Activated T-cell treated with anti-CD3 and anti-CD28 coated beads for 48 hours (primary cell): ENCODE measurements at regions not wholly inside any gene's neighbourhood (a gene's known extent, or its start where the extent isn't known, plus 50 kb on each side); places are given as distances from the start of the nearest gene placed in this dataset.
"Not testable (repeated sequence)": the region's sequence is repeated elsewhere in the genome, so short reads cannot be mapped to it uniquely, and the experiment has no call there.

Source experiments
- DNase-seq: peaks from one replicate; pipeline ENCODE4 v3.0.0-alpha.2; 2020; ENCODE audit warnings: low read depth

GRCh38 chr3:127071597-127072001, 88.7 kb downstream of the PLXNA1 start:
- no peak for DNase-seq

GRCh38 chr3:127072221-127072771, 89.4 kb downstream of the PLXNA1 start:
- no peak for DNase-seq

GRCh38 chr3:127072971-127073783, 90.3 kb downstream of the PLXNA1 start:
- no peak for DNase-seq

- no peak for DNase-seq
These were observed 91.3 kb downstream of the PLXNA1 start for GRCh38 chr3:127073941-127074820.

- no peak for DNase-seq
These were observed 92.0 kb downstream of the PLXNA1 start for GRCh38 chr3:127074900-127075360.

- DNase-seq, result not testable (repeated sequence)
These were observed 93.5 kb downstream of the PLXNA1 start for GRCh38 chr3:127076166-127076992.

GRCh38 chr3:127077068-127077467, 94.2 kb downstream of the PLXNA1 start:
- DNase-seq, result no peak

GRCh38 chr3:127077505-127078064, 94.7 kb downstream of the PLXNA1 start:
- no peak for DNase-seq

GRCh38 chr3:127078626-127079025, 95.7 kb downstream of the PLXNA1 start:
- no peak for DNase-seq

- DNase-seq, result no peak
These were observed 96.3 kb downstream of the PLXNA1 start for GRCh38 chr3:127079211-127079610.

- DNase-seq, result no peak
These were observed 98.2 kb downstream of the PLXNA1 start for GRCh38 chr3:127081001-127081720.

GRCh38 chr3:127082066-127082465, 99.2 kb downstream of the PLXNA1 start:
- no peak for DNase-seq

- no peak for DNase-seq
These were observed 101.0 kb downstream of the PLXNA1 start for GRCh38 chr3:127083778-127084397.

GRCh38 chr3:127084401-127084990, 101.6 kb downstream of the PLXNA1 start:
- no peak for DNase-seq

- no peak for DNase-seq
These were observed 102.7 kb downstream of the PLXNA1 start for GRCh38 chr3:127085576-127085975.

- DNase-seq, result not testable (repeated sequence)
These were observed 103.7 kb downstream of the PLXNA1 start for GRCh38 chr3:127086591-127086990.

GRCh38 chr3:127087441-127087840, 104.5 kb downstream of the PLXNA1 start:
- DNase-seq, result no peak

GRCh38 chr3:127088511-127089351, 104.2 kb upstream of the PRR23E start:
- no peak for DNase-seq
